PC-3 (cell line): ENCODE measurements at regions not wholly inside any gene's neighbourhood (a gene's known extent, or its start where the extent isn't known, plus 50 kb on each side); places are given as distances from the start of the nearest gene placed in this dataset.

Experiments used
- ATAC-seq: fragments of 200-7000 bp; cut with Tn5 transposase; 2 replicates; pipeline ENCODE4 v1.9.1; 2020; ENCODE audit warnings: mild to moderate bottlenecking, moderate library complexity
- BruUV-seq: library from RNA; stranded (reverse); fragments of 400-500 nt; replicated peaks from 2 replicates; lab custom pipeline; 2021; lab: Mats Ljungman, UMichigan
- CTCF ChIA-PET: fragments of 300-600 bp; sonication (Branson Sonifier 250); formaldehyde crosslinking; loops from one replicate; lab custom pipeline; 2022; ENCODE audit warnings: antibody characterized with exemption; lab: Charles Lee
- POLR2A ChIA-PET: fragments of 300-600 bp; sonication (Branson Sonifier 250); formaldehyde crosslinking; loops from one replicate; lab custom pipeline; 2022; ENCODE audit warnings: antibody characterized with exemption; ENCODE audit not compliant: unreplicated experiment; lab: Charles Lee
- DNase-seq: peaks from one replicate; pipeline ENCODE4 v3.0.0-alpha.2; 2015
- H2AFZ ChIP-seq: fragments of 300-600 bp; sonication (generic); 2 replicates; pipeline ENCODE4 v1.6.0; 2016; ENCODE audit warnings: antibody characterized with exemption, low read length
- H3F3A ChIP-seq: fragments of 300-600 bp; sonication (generic); one replicate; pipeline ENCODE4 v1.6.0; 2017; ENCODE audit warnings: antibody characterized with exemption, low read length, control low read depth, mild to moderate bottlenecking; ENCODE audit not compliant: unreplicated experiment
- H3K27ac ChIP-seq: fragments of 300-600 bp; sonication (generic); 2 replicates; pipeline ENCODE4 v1.5.1; 2016; ENCODE audit warnings: mild to moderate bottlenecking, low read length
- H3K27me3 ChIP-seq: fragments of 300-600 bp; sonication (generic); 2 replicates; pipeline ENCODE4 v1.6.1; 2016; ENCODE audit warnings: low read length, mixed read lengths
- H3K36me3 ChIP-seq: fragments of 300-600 bp; sonication (generic); 2 replicates; pipeline ENCODE4 v1.6.1; 2016; ENCODE audit warnings: low read depth, mixed run types, low read length, mixed read lengths
- H3K4me1 ChIP-seq: fragments of 300-600 bp; sonication (generic); 2 replicates; pipeline ENCODE4 v1.5.1; 2016; ENCODE audit warnings: low read length; ENCODE audit not compliant: insufficient read depth
- H3K4me2 ChIP-seq: fragments of 300-600 bp; sonication (generic); 2 replicates; pipeline ENCODE4 v1.6.0; 2016; ENCODE audit warnings: low read length
- H3K4me3 ChIP-seq: fragments of 300-600 bp; sonication (generic); 2 replicates; pipeline ENCODE4 v1.5.1; 2016; ENCODE audit warnings: mild to moderate bottlenecking, low read length, mixed read lengths
- H3K79me2 ChIP-seq: fragments of 300-600 bp; sonication (generic); 2 replicates; pipeline ENCODE4 v1.6.1; 2017; ENCODE audit warnings: low read length, mixed read lengths
- H3K9ac ChIP-seq: fragments of 300-600 bp; sonication (generic); 2 replicates; pipeline ENCODE4 v1.6.0; 2016; ENCODE audit warnings: mild to moderate bottlenecking, low read length
- H3K9me2 ChIP-seq: fragments of 300-600 bp; sonication (generic); replicated peaks from 2 replicates; pipeline ENCODE4 v1.6.1; 2016; ENCODE audit warnings: mixed run types, low read length, mixed read lengths
- H3K9me3 ChIP-seq: fragments of 300-600 bp; sonication (generic); 2 replicates; pipeline ENCODE4 v1.6.1; 2016; ENCODE audit warnings: low read length, mixed read lengths
- H4K20me1 ChIP-seq: fragments of 300-600 bp; sonication (generic); 2 replicates; pipeline ENCODE4 v1.6.1; 2016; ENCODE audit warnings: low read length, mixed read lengths
- EZH2 ChIP-seq: fragments of 300-600 bp; sonication (generic); IDR thresholded peaks from one replicate; pipeline ENCODE4 v1.6.1; 2017; ENCODE audit warnings: antibody characterized with exemption, mild to moderate bottlenecking, low read length; ENCODE audit not compliant: unreplicated experiment
- EZH2phosphoT487 ChIP-seq: fragments of 300-600 bp; sonication (generic); IDR thresholded peaks from 2 replicates; pipeline ENCODE4 v1.6.1; 2018; ENCODE audit warnings: mild to moderate bottlenecking, antibody characterized with exemption, low read length, borderline replicate concordance
- intact Hi-C: fragments of 100-400 bp; cut with micrococcal nuclease; formaldehyde crosslinking; loops from 2 replicates; pipeline ENCODE4 v1.9.0; 2023
- TF ChIP-seq, protein P1 (sequence below): fragments of 300-600 bp; sonication (generic); conservative IDR thresholded peaks from 2 replicates; pipeline ENCODE4 v1.5.1; 2017; ENCODE audit warnings: antibody characterized with exemption, low read depth, mild to moderate bottlenecking, low read length

DNA sequence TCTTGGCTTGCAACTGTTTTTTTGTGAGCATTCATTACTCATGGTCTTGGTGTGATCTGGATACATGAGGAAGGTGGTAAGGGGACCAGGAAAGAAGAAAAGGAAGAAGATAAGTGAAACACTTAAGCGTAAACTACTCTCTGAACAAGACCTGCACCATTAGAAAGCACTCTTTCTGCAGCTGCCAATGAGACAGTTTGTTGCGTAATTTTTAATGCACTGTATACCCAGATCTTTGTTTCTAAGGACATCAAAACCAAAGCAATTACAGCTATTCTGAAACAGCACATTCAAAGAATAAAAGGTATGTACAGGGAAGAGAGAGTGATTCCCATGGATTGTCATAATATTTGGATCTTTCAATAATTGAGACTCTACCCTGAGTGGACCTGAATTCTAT lies 147.4 kb downstream of the BLID start:
- no peak overlapping the region for H2AFZ ChIP-seq
- intact Hi-C loops, result loop anchor here (10.0 kb wide), 1 partner anchor 116 kb away; no protein-coding TSS in a partner anchor
- TF ChIP-seq, protein P1, sequence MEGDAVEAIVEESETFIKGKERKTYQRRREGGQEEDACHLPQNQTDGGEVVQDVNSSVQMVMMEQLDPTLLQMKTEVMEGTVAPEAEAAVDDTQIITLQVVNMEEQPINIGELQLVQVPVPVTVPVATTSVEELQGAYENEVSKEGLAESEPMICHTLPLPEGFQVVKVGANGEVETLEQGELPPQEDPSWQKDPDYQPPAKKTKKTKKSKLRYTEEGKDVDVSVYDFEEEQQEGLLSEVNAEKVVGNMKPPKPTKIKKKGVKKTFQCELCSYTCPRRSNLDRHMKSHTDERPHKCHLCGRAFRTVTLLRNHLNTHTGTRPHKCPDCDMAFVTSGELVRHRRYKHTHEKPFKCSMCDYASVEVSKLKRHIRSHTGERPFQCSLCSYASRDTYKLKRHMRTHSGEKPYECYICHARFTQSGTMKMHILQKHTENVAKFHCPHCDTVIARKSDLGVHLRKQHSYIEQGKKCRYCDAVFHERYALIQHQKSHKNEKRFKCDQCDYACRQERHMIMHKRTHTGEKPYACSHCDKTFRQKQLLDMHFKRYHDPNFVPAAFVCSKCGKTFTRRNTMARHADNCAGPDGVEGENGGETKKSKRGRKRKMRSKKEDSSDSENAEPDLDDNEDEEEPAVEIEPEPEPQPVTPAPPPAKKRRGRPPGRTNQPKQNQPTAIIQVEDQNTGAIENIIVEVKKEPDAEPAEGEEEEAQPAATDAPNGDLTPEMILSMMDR, result no peak
- DNase-seq (no peak), ATAC-seq (no peak)
- BruUV-seq, result no TSS peak
- H3K4me2 ChIP-seq, result no peak overlapping the region
- peaks cover 3% of the 10 kb centered on the region for H3F3A ChIP-seq
- H3K79me2 ChIP-seq, result no peaks in the 10 kb centered on the region
- ChIA-PET CTCF (no interaction called here), POLR2A (no interaction called here)
- no peak overlapping the region for H3K9ac ChIP-seq
- H3K4me3 ChIP-seq, result no peak overlapping the region
- no peaks in the 10 kb centered on the region for H3K36me3 ChIP-seq
- H3K27ac ChIP-seq, result no peak overlapping the region
- H3K9me3 ChIP-seq, result no peaks in the 10 kb centered on the region
- no peaks in the 10 kb centered on the region for H3K9me2 ChIP-seq
- H3K4me1 ChIP-seq, result peaks cover 18% of the 10 kb centered on the region
- H3K27me3 ChIP-seq, result peaks cover 4% of the 10 kb centered on the region; the same call in 1 of the 2 replicates
- H4K20me1 ChIP-seq, result no peaks in the 10 kb centered on the region

GRCh38 chr11:121967131-121967704 lies 148.8 kb downstream of the BLID start:
- Histone ChIP-seq H2AFZ (no peak overlapping the region), H3K9me3 (no peaks in the 10 kb centered on the region), H3K4me2 (no peak overlapping the region), H3K79me2 (no peaks in the 10 kb centered on the region), H4K20me1 (no peaks in the 10 kb centered on the region), H3K4me3 (no peak overlapping the region), H3K9me2 (no peaks in the 10 kb centered on the region), H3K27me3 (peaks cover 4% of the 10 kb centered on the region; the same call in 1 of the 2 replicates), H3K9ac (no peak overlapping the region), H3K36me3 (no peaks in the 10 kb centered on the region), H3K27ac (no peak overlapping the region), H3F3A (peaks cover 3% of the 10 kb centered on the region), H3K4me1 (peaks cover 18% of the 10 kb centered on the region)
- no peak for TF ChIP-seq EZH2phosphoT487
- intact Hi-C loops, result loop anchor here (10.0 kb wide), 1 partner anchor 118 kb away; no protein-coding TSS in a partner anchor
- DNase-seq (no peak), ATAC-seq (no peak)
- POLR2A ChIA-PET, result interaction anchor here (0.6 kb wide), 1 partner anchor 726 kb away, joined by 4 read pairs; no protein-coding TSS in a partner anchor
- CTCF ChIA-PET, result no interaction called here
- BruUV-seq, result no TSS peak

DNA sequence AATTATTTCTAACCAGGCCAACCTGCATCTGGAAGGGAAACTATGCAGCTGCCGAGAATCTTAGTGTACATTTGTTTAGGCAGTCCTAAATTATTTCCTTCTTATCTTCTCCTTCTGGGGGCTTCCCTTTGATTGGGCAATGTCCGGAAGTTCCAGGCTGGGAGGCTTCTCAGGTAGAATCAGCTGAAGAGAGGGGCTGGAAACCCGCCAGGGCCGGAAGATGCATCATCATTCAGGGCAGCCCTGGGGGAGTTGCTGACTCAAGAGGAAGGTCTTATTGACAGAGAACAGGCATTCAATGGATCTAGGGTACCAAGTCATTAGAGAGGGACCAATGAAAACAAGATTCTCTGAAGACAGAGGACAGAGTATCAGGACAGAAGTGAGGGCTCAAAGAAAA lies 150.7 kb downstream of the BLID start:
- Histone ChIP-seq H3K4me2 (peak overlapping the region; percentile 56), H3K4me3 (peak overlapping the region; percentile 7; the same call in 1 of the 2 replicates), H3F3A (peaks cover 3% of the 10 kb centered on the region), H3K36me3 (no peaks in the 10 kb centered on the region), H3K9me3 (no peaks in the 10 kb centered on the region), H3K79me2 (no peaks in the 10 kb centered on the region), H3K27ac (peak overlapping the region; percentile 60), H3K9ac (no peak overlapping the region), H4K20me1 (no peaks in the 10 kb centered on the region), H2AFZ (no peak overlapping the region), H3K9me2 (no peaks in the 10 kb centered on the region), H3K27me3 (no peaks in the 10 kb centered on the region), H3K4me1 (peaks cover 18% of the 10 kb centered on the region)
- ChIA-PET POLR2A (interaction anchor here (0.6 kb wide), 1 partner anchor 174 kb away, joined by 5 read pairs; no protein-coding TSS in a partner anchor), CTCF (no interaction called here)
- intact Hi-C loops, result loop anchor here (10.0 kb wide), 1 partner anchor 119 kb away; no protein-coding TSS in a partner anchor
- no TSS peak for BruUV-seq
- peak; percentile 57 for ATAC-seq
- TF ChIP-seq, protein P1, result no peak
- TF ChIP-seq EZH2, result no peak
- TF ChIP-seq EZH2phosphoT487, result no peak
- peak; percentile 96 for DNase-seq
